BE2C (cell line): ENCODE measurements at regions not wholly inside any gene's neighbourhood (a gene's known extent, or its start where the extent isn't known, plus 50 kb on each side); places are given as distances from the start of the nearest gene placed in this dataset.

Source experiments
- DNase-seq: peaks from one replicate; pipeline ENCODE4 v3.0.0-alpha.2; 2020
- H3K27me3 ChIP-seq: fragments of 250-450 bp; sonication (Bioruptor Pico); 2 replicates; pipeline ENCODE4 v1.5.1; 2020; ENCODE audit warnings: mild to moderate bottlenecking
- H3K36me3 ChIP-seq: fragments of 250-450 bp; sonication (Bioruptor Pico); 2 replicates; pipeline ENCODE4 v1.5.1; 2020; ENCODE audit warnings: mild to moderate bottlenecking
- H3K4me1 ChIP-seq: fragments of 250-450 bp; sonication (Bioruptor Pico); 2 replicates; pipeline ENCODE4 v1.5.1; 2020
- H3K4me3 ChIP-seq: 2 replicates; pipeline ENCODE4 v1.5.1; 2011; ENCODE audit warnings: low read depth, low read length
- H3K9me3 ChIP-seq: fragments of 250-450 bp; sonication (Bioruptor Pico); 2 replicates; pipeline ENCODE4 v1.5.1; 2020
- TF ChIP-seq, protein P1 (sequence below): IDR thresholded peaks from 2 replicates; pipeline ENCODE4 v1.5.1; 2012; ENCODE audit warnings: mild to moderate bottlenecking, low read depth, low read length

DNA sequence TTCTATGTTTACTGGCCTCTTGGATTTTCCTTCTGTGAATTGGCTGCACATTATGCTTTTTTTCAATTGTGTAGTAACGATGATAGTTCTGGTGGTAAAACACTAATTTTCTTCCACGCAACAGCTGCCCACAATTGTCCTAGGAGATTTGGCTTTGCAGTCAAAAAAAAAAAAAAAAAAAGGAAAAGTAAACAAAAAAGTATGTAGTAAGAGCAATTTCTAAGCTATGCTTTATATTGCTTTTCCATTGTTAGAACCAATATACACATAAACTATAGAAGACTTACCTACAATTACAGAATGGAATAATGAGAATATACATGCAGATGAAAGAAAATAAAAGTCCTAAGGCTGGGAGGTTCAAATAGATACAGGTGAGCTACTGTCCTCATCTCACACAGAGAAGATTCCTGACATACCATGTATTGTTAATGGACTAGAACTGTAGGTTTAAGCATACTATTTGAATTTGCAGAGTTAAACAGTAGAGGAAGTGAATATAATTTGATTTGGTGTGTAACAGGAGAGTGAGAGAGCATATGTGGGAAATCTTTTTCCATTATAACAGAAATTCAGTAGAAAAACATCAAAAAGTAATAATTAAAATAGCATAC lies 976.2 kb downstream of the RAB28 start:
- DNase-seq = no peak
- no peaks in the 10 kb centered on the region for H3K4me1 ChIP-seq
- H3K4me3 ChIP-seq = no peak overlapping the region
- no peaks in the 10 kb centered on the region for H3K9me3 ChIP-seq
- no peaks in the 10 kb centered on the region for H3K27me3 ChIP-seq
- TF ChIP-seq, protein P1, sequence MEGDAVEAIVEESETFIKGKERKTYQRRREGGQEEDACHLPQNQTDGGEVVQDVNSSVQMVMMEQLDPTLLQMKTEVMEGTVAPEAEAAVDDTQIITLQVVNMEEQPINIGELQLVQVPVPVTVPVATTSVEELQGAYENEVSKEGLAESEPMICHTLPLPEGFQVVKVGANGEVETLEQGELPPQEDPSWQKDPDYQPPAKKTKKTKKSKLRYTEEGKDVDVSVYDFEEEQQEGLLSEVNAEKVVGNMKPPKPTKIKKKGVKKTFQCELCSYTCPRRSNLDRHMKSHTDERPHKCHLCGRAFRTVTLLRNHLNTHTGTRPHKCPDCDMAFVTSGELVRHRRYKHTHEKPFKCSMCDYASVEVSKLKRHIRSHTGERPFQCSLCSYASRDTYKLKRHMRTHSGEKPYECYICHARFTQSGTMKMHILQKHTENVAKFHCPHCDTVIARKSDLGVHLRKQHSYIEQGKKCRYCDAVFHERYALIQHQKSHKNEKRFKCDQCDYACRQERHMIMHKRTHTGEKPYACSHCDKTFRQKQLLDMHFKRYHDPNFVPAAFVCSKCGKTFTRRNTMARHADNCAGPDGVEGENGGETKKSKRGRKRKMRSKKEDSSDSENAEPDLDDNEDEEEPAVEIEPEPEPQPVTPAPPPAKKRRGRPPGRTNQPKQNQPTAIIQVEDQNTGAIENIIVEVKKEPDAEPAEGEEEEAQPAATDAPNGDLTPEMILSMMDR = no peak
- H3K36me3 ChIP-seq = no peaks in the 10 kb centered on the region

DNA sequence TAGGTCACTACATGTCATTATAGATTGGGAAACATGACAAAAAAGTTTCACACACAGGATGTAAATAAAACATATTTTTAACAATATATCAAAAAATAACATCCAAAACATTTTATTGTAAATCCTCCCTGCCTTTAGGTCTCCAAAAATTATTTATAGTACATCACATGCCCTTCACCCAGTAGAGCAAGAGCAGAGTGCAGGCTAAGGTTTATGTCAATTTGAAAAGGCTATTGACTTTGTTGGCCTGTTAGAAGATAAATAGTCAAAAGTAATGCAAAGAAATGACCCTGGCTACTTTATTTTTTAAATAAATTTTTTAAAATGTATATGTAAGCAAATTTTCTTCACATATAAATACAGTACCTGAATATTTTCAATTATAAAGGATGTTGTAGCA lies 983.7 kb downstream of the RAB28 start:
- Histone ChIP-seq H3K4me1 (no peaks in the 10 kb centered on the region), H3K4me3 (no peak overlapping the region), H3K27me3 (no peaks in the 10 kb centered on the region), H3K9me3 (no peaks in the 10 kb centered on the region), H3K36me3 (no peaks in the 10 kb centered on the region)
- DNase-seq = no peak
- TF ChIP-seq, protein P1 = no peak

DNA sequence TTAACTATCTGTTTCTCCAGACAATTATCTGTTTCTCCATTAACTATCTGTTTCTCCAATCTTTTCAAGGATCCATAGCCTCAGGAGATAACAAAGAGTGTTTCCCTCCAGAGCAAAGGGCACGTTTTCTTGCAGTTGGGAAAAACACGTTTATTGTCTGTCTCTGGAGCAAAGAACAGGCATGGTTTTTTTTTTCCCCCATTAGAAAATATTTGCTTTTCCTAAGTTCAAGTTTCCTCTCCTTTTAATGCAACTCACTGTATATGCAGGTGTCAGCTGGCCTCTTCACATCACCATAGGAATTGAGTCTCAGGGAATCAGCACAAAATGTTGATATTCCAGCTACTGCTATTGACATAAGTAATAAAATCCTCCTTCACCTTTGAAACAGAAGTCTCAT lies 984.4 kb downstream of the RAB28 start:
- TF ChIP-seq, protein P1 = no peak
- DNase-seq = no peak
- H3K4me1 ChIP-seq = no peaks in the 10 kb centered on the region
- H3K36me3 ChIP-seq = no peaks in the 10 kb centered on the region
- no peaks in the 10 kb centered on the region for H3K27me3 ChIP-seq
- no peak overlapping the region for H3K4me3 ChIP-seq
- H3K9me3 ChIP-seq = no peaks in the 10 kb centered on the region

DNA sequence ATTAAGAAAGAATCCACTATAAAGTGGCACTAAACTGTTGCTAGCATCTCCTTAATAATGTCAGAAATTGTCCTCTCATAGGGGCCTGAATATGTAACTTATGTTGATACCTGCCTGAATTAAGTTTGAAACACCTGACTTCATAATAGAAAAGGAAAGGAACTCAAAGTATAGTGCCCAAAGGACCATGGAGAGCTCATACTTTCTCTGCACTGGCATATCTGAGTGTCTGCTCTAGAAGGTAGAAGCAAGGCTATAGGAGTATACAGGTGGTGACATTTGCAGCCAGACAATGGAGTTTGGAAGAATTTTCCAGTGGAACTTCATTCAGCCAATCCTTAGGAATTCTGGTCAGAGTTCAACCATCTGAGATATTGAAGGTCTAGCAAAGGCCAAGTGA lies 988.9 kb downstream of the RAB28 start:
- TF ChIP-seq, protein P1 = no peak
- Histone ChIP-seq H3K4me3 (no peak overlapping the region), H3K9me3 (no peaks in the 10 kb centered on the region), H3K27me3 (no peaks in the 10 kb centered on the region), H3K4me1 (no peaks in the 10 kb centered on the region), H3K36me3 (no peaks in the 10 kb centered on the region)
- no peak for DNase-seq

DNA sequence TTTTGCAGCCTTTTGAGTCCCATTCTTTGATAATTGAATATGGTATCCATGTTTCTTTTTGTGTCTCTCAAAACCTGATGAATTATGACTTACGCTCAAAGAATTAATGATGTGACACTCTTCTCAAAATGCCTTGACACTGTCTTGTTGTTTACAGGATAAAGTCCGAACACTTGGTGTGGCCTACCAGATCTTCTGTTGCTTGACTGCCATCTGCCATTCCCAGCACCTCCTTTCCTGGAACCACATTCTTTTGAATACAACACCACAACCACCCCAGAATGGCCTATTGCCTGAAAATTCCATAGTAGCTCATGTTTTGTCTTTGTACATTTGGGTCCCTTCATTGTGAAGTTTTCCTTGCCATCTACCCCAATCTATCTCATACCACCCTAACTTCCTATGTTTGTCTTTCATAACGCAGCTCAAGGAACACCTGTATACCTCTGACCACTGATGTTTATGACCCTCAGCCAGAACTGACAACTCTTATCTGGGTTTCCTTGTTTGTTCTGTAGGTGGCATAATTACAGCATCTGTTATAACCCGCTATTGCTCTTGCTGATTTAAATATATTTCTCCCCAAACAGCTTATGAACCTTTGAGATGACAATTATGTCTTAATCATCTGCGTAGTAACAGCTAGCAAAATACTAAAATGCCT lies 991.3 kb downstream of the RAB28 start:
- TF ChIP-seq, protein P1 = no peak
- Histone ChIP-seq H3K27me3 (no peaks in the 10 kb centered on the region), H3K4me1 (no peaks in the 10 kb centered on the region), H3K9me3 (no peaks in the 10 kb centered on the region), H3K36me3 (no peaks in the 10 kb centered on the region), H3K4me3 (no peak overlapping the region)
- DNase-seq = no peak

DNA sequence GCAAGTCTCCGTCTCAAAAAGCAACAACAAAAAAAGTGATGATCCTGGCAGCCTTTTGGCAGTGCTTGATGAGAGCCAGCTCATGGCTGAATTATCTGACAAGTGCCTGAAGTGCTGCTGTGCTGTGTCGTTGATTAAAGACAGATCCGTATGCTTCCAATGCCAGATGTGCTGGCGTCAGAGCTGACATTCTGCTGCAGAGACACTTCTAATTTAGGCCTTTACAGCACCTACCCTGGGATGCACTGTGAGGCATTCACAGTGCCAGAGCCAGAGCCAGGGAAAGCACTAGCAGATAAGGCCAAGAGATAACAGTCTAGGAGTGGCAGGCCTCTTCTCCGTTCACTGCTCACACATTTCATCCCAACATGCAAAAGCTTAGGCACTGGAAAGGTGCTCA lies 995.5 kb downstream of the RAB28 start:
- H3K36me3 ChIP-seq = no peaks in the 10 kb centered on the region
- DNase-seq = no peak
- H3K4me1 ChIP-seq = no peaks in the 10 kb centered on the region
- H3K4me3 ChIP-seq = no peak overlapping the region
- no peaks in the 10 kb centered on the region; the same call in 1 of the 2 replicates for H3K9me3 ChIP-seq
- no peaks in the 10 kb centered on the region for H3K27me3 ChIP-seq
- TF ChIP-seq, protein P1 = no peak
